ENCODE measurements at regions not wholly inside any gene's neighbourhood (a gene's known extent, or its start where the extent isn't known, plus 50 kb on each side); places are given as distances from the start of the nearest gene placed in this dataset.
A peak's percentile ranks its signal among the peaks of the same experiment; 100 is the strongest.

GRCh38 chr2:145854039-145854755, 1334.3 kb upstream of the ZEB2 start:
- DNase-seq (ENCODE audit: low read depth): no peak
- H3K4me3 ChIP-seq (ENCODE audit: low read length): no peak overlapping the region
- no peak for TF ChIP-seq CTCF (conservative IDR thresholded peaks at IDR 0.05; ENCODE audit: low read length)

- no peak for DNase-seq (ENCODE audit: low read depth)
- no peak overlapping the region for H3K4me3 ChIP-seq (ENCODE audit: low read length)
- no peak for TF ChIP-seq CTCF (conservative IDR thresholded peaks at IDR 0.05; ENCODE audit: low read length)
Measured at GRCh38 chr2:145851730-145852129, 1331.8 kb upstream of the ZEB2 start.

- no peak overlapping the region for H3K4me3 ChIP-seq (ENCODE audit: low read length)
- no peak for DNase-seq (ENCODE audit: low read depth)
- TF ChIP-seq CTCF (conservative IDR thresholded peaks at IDR 0.05; ENCODE audit: low read length): no peak
Measured at GRCh38 chr2:145849466-145849865, 1329.5 kb upstream of the ZEB2 start.

GRCh38 chr2:145846982-145847381, 1327.1 kb upstream of the ZEB2 start:
- DNase-seq (ENCODE audit: low read depth): peak; percentile 24
- no peak for TF ChIP-seq CTCF (conservative IDR thresholded peaks at IDR 0.05; ENCODE audit: low read length)
- H3K4me3 ChIP-seq (ENCODE audit: low read length): no peak overlapping the region

GRCh38 chr2:145845923-145846322, 1326.0 kb upstream of the ZEB2 start:
- no peak for DNase-seq (ENCODE audit: low read depth)
- no peak overlapping the region for H3K4me3 ChIP-seq (ENCODE audit: low read length)
- TF ChIP-seq CTCF (conservative IDR thresholded peaks at IDR 0.05; ENCODE audit: low read length): no peak

- DNase-seq (ENCODE audit: low read depth): no peak
- H3K4me3 ChIP-seq (ENCODE audit: low read length): no peak overlapping the region
- no peak for TF ChIP-seq CTCF (conservative IDR thresholded peaks at IDR 0.05; ENCODE audit: low read length)
Measured at GRCh38 chr2:145845207-145845894, 1325.4 kb upstream of the ZEB2 start.

- no peak overlapping the region for H3K4me3 ChIP-seq (ENCODE audit: low read length)
- no peak for DNase-seq (ENCODE audit: low read depth)
- TF ChIP-seq CTCF (conservative IDR thresholded peaks at IDR 0.05; ENCODE audit: low read length): no peak
Measured at GRCh38 chr2:145841973-145842372, 1322.1 kb upstream of the ZEB2 start.
